Breast epithelium (tissue), 3 donors: ENCODE measurements at regions not wholly inside any gene's neighbourhood (a gene's known extent, or its start where the extent isn't known, plus 50 kb on each side); places are given as distances from the start of the nearest gene placed in this dataset.

Experiments used
- POLR2A ChIP-seq: fragments of 450-650 bp; IDR thresholded peaks from one replicate; pipeline ENCODE4 v1.6.1; 2016; ENCODE audit warnings: antibody characterized with exemption, mild to moderate bottlenecking, moderate library complexity
- POLR2AphosphoS5 ChIP-seq, 3 donors: sonication (generic); formaldehyde crosslinking; IDR thresholded peaks; one replicate each; pipeline ENCODE4 v1.6.1; 2017; ENCODE audit warnings: antibody characterized with exemption in 3 of 3
- TF ChIP-seq, protein P1 (sequence below), 3 donors: fragments of 450-650 bp; IDR thresholded peaks; one replicate each; pipeline ENCODE4 v1.5.1; 2016 to 2017; ENCODE audit warnings: antibody characterized with exemption in 3 of 3, mild to moderate bottlenecking in 3 of 3, moderate library complexity in 3 of 3

DNA sequence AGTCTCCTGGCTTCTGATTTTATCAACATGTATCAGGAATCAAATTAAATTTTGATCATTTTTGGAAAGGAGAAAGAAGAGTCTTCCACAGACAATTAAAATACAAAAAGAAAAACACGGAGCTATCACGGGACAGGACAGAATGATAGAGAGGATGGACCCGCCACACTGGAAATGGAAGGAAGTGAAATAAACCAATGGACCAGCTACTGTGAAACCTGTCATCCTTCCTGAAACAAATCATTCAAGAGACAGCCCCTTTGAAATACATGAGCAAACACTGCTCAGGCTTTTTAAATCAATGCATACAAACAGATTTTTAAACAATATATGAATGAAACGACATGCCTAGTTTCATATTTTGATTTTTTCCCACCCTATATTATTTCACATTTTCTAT lies 339.4 kb downstream of the ACTL7B start:
- TF ChIP-seq POLR2AphosphoS5 (IDR thresholded peaks at IDR 0.05) (no peak), POLR2A (no peak)
- TF ChIP-seq, protein P1, sequence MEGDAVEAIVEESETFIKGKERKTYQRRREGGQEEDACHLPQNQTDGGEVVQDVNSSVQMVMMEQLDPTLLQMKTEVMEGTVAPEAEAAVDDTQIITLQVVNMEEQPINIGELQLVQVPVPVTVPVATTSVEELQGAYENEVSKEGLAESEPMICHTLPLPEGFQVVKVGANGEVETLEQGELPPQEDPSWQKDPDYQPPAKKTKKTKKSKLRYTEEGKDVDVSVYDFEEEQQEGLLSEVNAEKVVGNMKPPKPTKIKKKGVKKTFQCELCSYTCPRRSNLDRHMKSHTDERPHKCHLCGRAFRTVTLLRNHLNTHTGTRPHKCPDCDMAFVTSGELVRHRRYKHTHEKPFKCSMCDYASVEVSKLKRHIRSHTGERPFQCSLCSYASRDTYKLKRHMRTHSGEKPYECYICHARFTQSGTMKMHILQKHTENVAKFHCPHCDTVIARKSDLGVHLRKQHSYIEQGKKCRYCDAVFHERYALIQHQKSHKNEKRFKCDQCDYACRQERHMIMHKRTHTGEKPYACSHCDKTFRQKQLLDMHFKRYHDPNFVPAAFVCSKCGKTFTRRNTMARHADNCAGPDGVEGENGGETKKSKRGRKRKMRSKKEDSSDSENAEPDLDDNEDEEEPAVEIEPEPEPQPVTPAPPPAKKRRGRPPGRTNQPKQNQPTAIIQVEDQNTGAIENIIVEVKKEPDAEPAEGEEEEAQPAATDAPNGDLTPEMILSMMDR (IDR thresholded peaks at IDR 0.05) = no peak
